ENCODE measurements at regions not wholly inside any gene's neighbourhood (a gene's known extent, or its start where the extent isn't known, plus 50 kb on each side); places are given as distances from the start of the nearest gene placed in this dataset.

- TF ChIP-seq RAD21 (IDR thresholded peaks at IDR 0.05 in 1 of 2, conservative IDR thresholded peaks at IDR 0.05 in 1 of 2; ENCODE audit: low read depth in 2 of 2, low read length in 2 of 2) = no peak
Measured at GRCh38 chr14:61104358-61104757, 123.3 kb downstream of the SLC38A6 start (continued).
